ENCODE measurements at regions not wholly inside any gene's neighbourhood (a gene's known extent, or its start where the extent isn't known, plus 50 kb on each side); places are given as distances from the start of the nearest gene placed in this dataset.

DNA sequence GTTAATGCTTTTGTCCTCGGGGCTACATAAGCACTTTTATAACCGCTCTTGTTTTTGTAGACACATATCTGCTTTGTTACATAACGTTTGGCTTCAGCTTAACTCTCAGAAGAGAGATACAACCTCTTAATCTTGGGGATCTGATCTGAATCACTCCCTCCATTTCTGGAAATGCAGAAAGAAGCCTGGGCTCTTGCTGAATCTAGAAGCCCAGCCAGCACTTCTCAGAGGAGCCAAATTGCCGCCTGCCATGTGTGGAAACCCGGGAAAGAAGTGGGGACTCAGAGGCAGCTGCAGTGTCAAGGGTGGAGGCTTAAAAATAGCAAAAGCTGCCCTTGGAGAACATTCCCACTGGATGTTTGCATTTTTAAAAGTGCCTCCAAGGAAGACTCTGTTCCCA is 69.3 kb upstream of the LDB2 start:
- TF ChIP-seq CTCF (optimal IDR thresholded peaks at IDR 0.05 in 1 of 3, IDR thresholded peaks at IDR 0.05 in 1 of 3, conservative IDR thresholded peaks at IDR 0.05 in 1 of 3; ENCODE audit: extremely low read depth in 1 of 3, insufficient read depth in 2 of 3, low read length in 3 of 3), result no peak
- TF ChIP-seq EZH2 (IDR thresholded peaks at IDR 0.05; ENCODE audit: low read length), result no peak

Data from keratinocyte (primary cell).